H9 (cell line): ENCODE measurements at regions not wholly inside any gene's neighbourhood (a gene's known extent, or its start where the extent isn't known, plus 50 kb on each side); places are given as distances from the start of the nearest gene placed in this dataset.

Experiments used
- DNase-seq: peaks from one replicate; pipeline ENCODE4 v3.0.0-alpha.2; 2017
- H2AFZ ChIP-seq: one replicate; pipeline ENCODE4 v1.6.1; 2013; ENCODE audit warnings: mild to moderate bottlenecking, low read length, control low read depth, moderate library complexity
- H2AK5ac ChIP-seq: 2 replicates; pipeline ENCODE4 v1.6.1; 2013; ENCODE audit warnings: low read length, control low read depth, mixed read lengths; ENCODE audit not compliant: insufficient read length
- H2BK120ac ChIP-seq: one replicate; pipeline ENCODE4 v1.6.1; 2013; ENCODE audit warnings: low read depth, mild to moderate bottlenecking, low read length, control low read depth, inconsistent platforms; ENCODE audit not compliant: poor library complexity, severe bottlenecking
- H2BK12ac ChIP-seq: 2 replicates; pipeline ENCODE4 v1.6.1; 2013; ENCODE audit warnings: low read length, control low read depth, mixed read lengths, low read depth; ENCODE audit not compliant: insufficient read length
- H2BK15ac ChIP-seq: 2 replicates; pipeline ENCODE4 v1.6.1; 2013; ENCODE audit warnings: low read depth, low read length, control low read depth
- H2BK20ac ChIP-seq: one replicate; pipeline ENCODE4 v1.6.1; 2013; ENCODE audit warnings: low read depth, mild to moderate bottlenecking, low read length, control low read depth, inconsistent platforms; ENCODE audit not compliant: poor library complexity, severe bottlenecking
- H2BK5ac ChIP-seq: 2 replicates; pipeline ENCODE4 v1.6.1; 2013; ENCODE audit warnings: low read length, control low read depth, mixed read lengths; ENCODE audit not compliant: insufficient read length
- H3K14ac ChIP-seq: 2 replicates; pipeline ENCODE4 v1.6.1; 2013; ENCODE audit warnings: low read length, control low read depth; ENCODE audit not compliant: insufficient read depth
- H3K18ac ChIP-seq: 2 replicates; pipeline ENCODE4 v1.6.1; 2013; ENCODE audit warnings: low read depth, mild to moderate bottlenecking, mixed read lengths, low read length, control low read depth; ENCODE audit not compliant: insufficient read length
- H3K23ac ChIP-seq: 2 replicates; pipeline ENCODE4 v1.6.1; 2013; ENCODE audit warnings: low read length, control low read depth, mixed read lengths, low read depth; ENCODE audit not compliant: insufficient read length
- H3K23me2 ChIP-seq: 2 replicates; pipeline ENCODE4 v1.6.1; 2013; ENCODE audit warnings: low read depth, mild to moderate bottlenecking, mixed read lengths, low read length, control low read depth; ENCODE audit not compliant: insufficient read length, poor library complexity, severe bottlenecking
- H3K27ac ChIP-seq: 2 replicates; pipeline ENCODE4 v1.5.1; 2013; ENCODE audit warnings: low read length, control low read depth, mixed read lengths, low read depth; ENCODE audit not compliant: insufficient read length
- H3K27me3 ChIP-seq: 2 replicates; pipeline ENCODE4 v1.6.1; 2013; ENCODE audit warnings: low read length, control low read depth, inconsistent platforms; ENCODE audit not compliant: insufficient read depth
- H3K4ac ChIP-seq: 2 replicates; pipeline ENCODE4 v1.6.1; 2013; ENCODE audit warnings: low read depth, mild to moderate bottlenecking, control low read depth, inconsistent platforms, low read length, moderate library complexity
- H3K4me1 ChIP-seq: 2 replicates; pipeline ENCODE4 v1.6.1; 2013; ENCODE audit warnings: low read length, control low read depth, inconsistent platforms; ENCODE audit not compliant: insufficient read depth
- H3K4me2 ChIP-seq: 2 replicates; pipeline ENCODE4 v1.6.1; 2013; ENCODE audit warnings: low read length, control low read depth, mixed read lengths; ENCODE audit not compliant: insufficient read length, insufficient read depth
- H3K56ac ChIP-seq: 2 replicates; pipeline ENCODE4 v1.6.1; 2013; ENCODE audit warnings: low read depth, mild to moderate bottlenecking, mixed read lengths, low read length, control low read depth; ENCODE audit not compliant: insufficient read length
- H3K79me1 ChIP-seq: 2 replicates; pipeline ENCODE4 v1.6.1; 2013; ENCODE audit warnings: low read depth, mild to moderate bottlenecking, moderate library complexity, low read length, control low read depth, inconsistent platforms; ENCODE audit not compliant: insufficient read depth, poor library complexity, severe bottlenecking
- H3K79me2 ChIP-seq: 2 replicates; pipeline ENCODE4 v1.6.1; 2013; ENCODE audit warnings: low read length, control low read depth, inconsistent platforms; ENCODE audit not compliant: insufficient read depth
- H3K9ac ChIP-seq: 2 replicates; pipeline ENCODE4 v1.6.1; 2013; ENCODE audit warnings: low read length, control low read depth, mixed read lengths; ENCODE audit not compliant: insufficient read length; ENCODE audit errors: extremely low read depth
- H3K9me3 ChIP-seq: one replicate; pipeline ENCODE4 v1.6.1; 2013; ENCODE audit warnings: low read depth, low read length, inconsistent platforms; ENCODE audit not compliant: control insufficient read depth
- H3T11ph ChIP-seq: one replicate; pipeline ENCODE4 v1.6.1; 2013; ENCODE audit warnings: mild to moderate bottlenecking, low read length, control low read depth, inconsistent platforms
- H4K20me1 ChIP-seq: one replicate; pipeline ENCODE4 v1.6.1; 2013; ENCODE audit not compliant: control insufficient read depth, insufficient read length, insufficient read depth
- H4K5ac ChIP-seq: 2 replicates; pipeline ENCODE4 v1.6.1; 2013; ENCODE audit warnings: low read depth, mild to moderate bottlenecking, mixed read lengths, low read length, control low read depth; ENCODE audit not compliant: insufficient read length
- H4K8ac ChIP-seq: replicated peaks from 2 replicates; pipeline ENCODE4 v1.6.1; 2013; ENCODE audit warnings: low read length, control low read depth, mixed read lengths, low read depth; ENCODE audit not compliant: insufficient read length
- H4K91ac ChIP-seq: 2 replicates; pipeline ENCODE4 v1.6.1; 2013; ENCODE audit warnings: low read depth, mild to moderate bottlenecking, moderate library complexity, mixed read lengths, low read length, control low read depth; ENCODE audit not compliant: insufficient read length
- H3K27ac Mint-ChIP-seq, 3 experiments: 2 replicates in 2 of 3; 3 replicates in 1 of 3; pipeline ENCODE4 v1.8.0; 2020 to 2021; ENCODE audit warnings: mixed read lengths in 3 of 3, mild to moderate bottlenecking in 1 of 3, moderate library complexity in 1 of 3
- H3K27me3 Mint-ChIP-seq: 2 replicates; pipeline ENCODE4 v1.8.0; 2021; ENCODE audit warnings: low read depth, mild to moderate bottlenecking, moderate library complexity, mixed read lengths
- H3K36me3 Mint-ChIP-seq, 3 experiments: 2 replicates in 2 of 3; 3 replicates in 1 of 3; pipeline ENCODE4 v1.8.0; 2020 to 2021; ENCODE audit warnings: low read depth in 3 of 3, mixed read lengths in 3 of 3; ENCODE audit not compliant: insufficient read depth in 1 of 3
- H3K4me1 Mint-ChIP-seq, 2 experiments: 2 replicates each; pipeline ENCODE4 v1.8.0; 2020; ENCODE audit warnings: mixed read lengths in 2 of 2
- H3K4me3 Mint-ChIP-seq, 2 experiments: 2 replicates in 1 of 2; 3 replicates in 1 of 2; pipeline ENCODE4 v1.8.0; 2020 to 2021; ENCODE audit warnings: mild to moderate bottlenecking in 2 of 2, mixed read lengths in 2 of 2, moderate library complexity in 1 of 2
- H3K9me3 Mint-ChIP-seq, 2 experiments: 2 replicates in 1 of 2; 3 replicates in 1 of 2; pipeline ENCODE4 v1.8.0; 2020; ENCODE audit warnings: mild to moderate bottlenecking in 2 of 2, mixed read lengths in 2 of 2, moderate library complexity in 1 of 2
- CTCF ChIP-seq: fragments of 200-600 bp; sonication (generic); conservative IDR thresholded peaks from 3 replicates; pipeline ENCODE4 v1.8.0; 2021; ENCODE audit warnings: antibody characterized with exemption, mild to moderate bottlenecking
- WGBS: extraction: QIAGEN DNeasy Blood & Tissue Kit; methylation state at CpG from one replicate; pipeline ENCODE4 v1.1.7; 2013; ENCODE audit warnings: missing lambda C conversion rate, low lambda C conversion rate, mixed read lengths; ENCODE audit not compliant: insufficient read length; ENCODE audit errors: extremely low coverage; 5-methylcytosine and 5-hydroxymethylcytosine counted together

- Histone ChIP-seq H3K56ac (no peak overlapping the region), H4K5ac (no peak overlapping the region), H3K79me1 (no peaks in the 10 kb centered on the region), H3K14ac (no peak overlapping the region), H3K4me2 (no peak overlapping the region), H2AK5ac (no peak overlapping the region), H2BK120ac (no peak overlapping the region), H3K79me2 (no peaks in the 10 kb centered on the region), H3K23ac (no peak overlapping the region), H3K9ac (no peak overlapping the region), H3K4me1 (peaks cover 3% of the 10 kb centered on the region), H3K18ac (no peak overlapping the region), H2BK5ac (no peak overlapping the region), H4K91ac (no peak overlapping the region), H3K4ac (no peak overlapping the region), H3K9me3 (no peaks in the 10 kb centered on the region), H3K23me2 (no peaks in the 10 kb centered on the region), H2BK20ac (no peak overlapping the region), H4K20me1 (no peaks in the 10 kb centered on the region), H2BK15ac (no peak overlapping the region), H3K27ac (no peak overlapping the region), H2AFZ (no peak overlapping the region), H3T11ph (no peak overlapping the region), H4K8ac (no peak overlapping the region), H2BK12ac (no peak overlapping the region), H3K27me3 (no peaks in the 10 kb centered on the region)
- Mint-ChIP-seq H3K4me1 (peaks cover 34 to 38% of the 10 kb centered on the region in 2 experiments), H3K27ac (no peak overlapping the region; a peak in 1 of 7 replicates), H3K9me3 (no peaks in the 10 kb centered on the region), H3K4me3 (no peak overlapping the region), H3K36me3 (no peaks in the 10 kb centered on the region), H3K27me3 (no peaks in the 10 kb centered on the region)
- no peak for DNase-seq
- no peak for TF ChIP-seq CTCF
- no CpG with 5 or more reads among the region's 7 CpGs for WGBS
Measured at GRCh38 chr7:12805957-12806356, 118.5 kb downstream of the ARL4A start.
